ENCODE measurements at regions not wholly inside any gene's neighbourhood (a gene's known extent, or its start where the extent isn't known, plus 50 kb on each side); places are given as distances from the start of the nearest gene placed in this dataset.

GRCh38 chr11:28919194-28919593 is 811.0 kb downstream of the METTL15 start:
- Histone ChIP-seq H3K9ac (ENCODE audit: low read length) (no peak overlapping the region), H3K4me1 (ENCODE audit: insufficient read depth, low read length) (no peaks in the 10 kb centered on the region), H3K4me2 (ENCODE audit: low read length) (no peak overlapping the region), H3K27ac (ENCODE audit: low read length) (no peak overlapping the region), H2AFZ (ENCODE audit: low read length) (no peak overlapping the region), H3K9me3 (ENCODE audit: low read length) (no peaks in the 10 kb centered on the region), H3K4me3 (ENCODE audit: low read length) (no peak overlapping the region), H4K20me1 (ENCODE audit: low read length) (no peaks in the 10 kb centered on the region), H3K27me3 (ENCODE audit: low read length) (no peaks in the 10 kb centered on the region), H3K79me2 (ENCODE audit: low read length) (no peaks in the 10 kb centered on the region), H3K9me2 (replicated peaks; ENCODE audit: low read length) (no peaks in the 10 kb centered on the region), H3F3A (ENCODE audit: low read length, unreplicated experiment) (no peaks in the 10 kb centered on the region), H3K36me3 (ENCODE audit: low read depth, low read length) (no peaks in the 10 kb centered on the region)
- intact Hi-C loops (cut with micrococcal nuclease): no loop called here
- TF ChIP-seq EZH2 (IDR thresholded peaks at IDR 0.05; ENCODE audit: low read length, unreplicated experiment): no peak
- no peak for TF ChIP-seq CTCF (conservative IDR thresholded peaks at IDR 0.05; ENCODE audit: low read depth, low read length)
- no peak for TF ChIP-seq EZH2phosphoT487 (IDR thresholded peaks at IDR 0.05; ENCODE audit: borderline replicate concordance, low read length)
- POLR2A ChIA-PET (ENCODE audit: unreplicated experiment): no interaction called here
- BruUV-seq (replicated peaks): no TSS peak
- no peak for ATAC-seq
- CTCF ChIA-PET: no interaction called here
- DNase-seq: no peak

GRCh38 chr11:28913883-28914282 is 805.7 kb downstream of the METTL15 start:
- H3K9me2 ChIP-seq (replicated peaks; ENCODE audit: low read length): no peaks in the 10 kb centered on the region
- CTCF ChIA-PET: no interaction called here
- no peaks in the 10 kb centered on the region for H3K79me2 ChIP-seq (ENCODE audit: low read length)
- intact Hi-C loops (cut with micrococcal nuclease): no loop called here
- no peak for DNase-seq
- no peak overlapping the region for H2AFZ ChIP-seq (ENCODE audit: low read length)
- no peak overlapping the region for H3K4me3 ChIP-seq (ENCODE audit: low read length)
- BruUV-seq (replicated peaks): no TSS peak
- POLR2A ChIA-PET (ENCODE audit: unreplicated experiment): no interaction called here
- no peak overlapping the region for H3K27ac ChIP-seq (ENCODE audit: low read length)
- no peaks in the 10 kb centered on the region for H3K36me3 ChIP-seq (ENCODE audit: low read depth, low read length)
- ATAC-seq: no peak
- no peak for TF ChIP-seq EZH2phosphoT487 (IDR thresholded peaks at IDR 0.05; ENCODE audit: borderline replicate concordance, low read length)
- TF ChIP-seq CTCF (conservative IDR thresholded peaks at IDR 0.05; ENCODE audit: low read depth, low read length): no peak
- TF ChIP-seq EZH2 (IDR thresholded peaks at IDR 0.05; ENCODE audit: low read length, unreplicated experiment): no peak
- H3K9ac ChIP-seq (ENCODE audit: low read length): no peak overlapping the region
- H3K9me3 ChIP-seq (ENCODE audit: low read length): no peaks in the 10 kb centered on the region
- no peaks in the 10 kb centered on the region for H3K27me3 ChIP-seq (ENCODE audit: low read length)
- H4K20me1 ChIP-seq (ENCODE audit: low read length): no peaks in the 10 kb centered on the region
- H3F3A ChIP-seq (ENCODE audit: low read length, unreplicated experiment): no peaks in the 10 kb centered on the region
- no peaks in the 10 kb centered on the region for H3K4me1 ChIP-seq (ENCODE audit: insufficient read depth, low read length)
- no peak overlapping the region for H3K4me2 ChIP-seq (ENCODE audit: low read length)

- TF ChIP-seq CTCF (conservative IDR thresholded peaks at IDR 0.05; ENCODE audit: low read depth, low read length) (no peak), EZH2 (IDR thresholded peaks at IDR 0.05; ENCODE audit: low read length, unreplicated experiment) (no peak), EZH2phosphoT487 (IDR thresholded peaks at IDR 0.05; ENCODE audit: borderline replicate concordance, low read length) (no peak)
- Histone ChIP-seq H3K4me2 (ENCODE audit: low read length) (no peak overlapping the region), H3K27ac (ENCODE audit: low read length) (no peak overlapping the region), H3K27me3 (ENCODE audit: low read length) (no peaks in the 10 kb centered on the region), H3K36me3 (ENCODE audit: low read depth, low read length) (no peaks in the 10 kb centered on the region), H4K20me1 (ENCODE audit: low read length) (no peaks in the 10 kb centered on the region), H3K9me2 (replicated peaks; ENCODE audit: low read length) (no peaks in the 10 kb centered on the region), H2AFZ (ENCODE audit: low read length) (no peak overlapping the region), H3K9ac (ENCODE audit: low read length) (no peak overlapping the region), H3F3A (ENCODE audit: low read length, unreplicated experiment) (no peaks in the 10 kb centered on the region), H3K9me3 (ENCODE audit: low read length) (no peaks in the 10 kb centered on the region), H3K79me2 (ENCODE audit: low read length) (no peaks in the 10 kb centered on the region), H3K4me3 (ENCODE audit: low read length) (no peak overlapping the region), H3K4me1 (ENCODE audit: insufficient read depth, low read length) (no peaks in the 10 kb centered on the region)
- intact Hi-C loops (cut with micrococcal nuclease): no loop called here
- no peak for ATAC-seq
- CTCF ChIA-PET: interaction anchor here (1.0 kb wide), 1 partner anchor 1213 kb away, joined by 15 read pairs; no protein-coding TSS in a partner anchor
- no TSS peak for BruUV-seq (replicated peaks)
- DNase-seq: no peak
- POLR2A ChIA-PET (ENCODE audit: unreplicated experiment): no interaction called here
These were observed 803.6 kb downstream of the METTL15 start for GRCh38 chr11:28911829-28912228.
